HuH-7 (cell line): ENCODE measurements at regions not wholly inside any gene's neighbourhood (a gene's known extent, or its start where the extent isn't known, plus 50 kb on each side); places are given as distances from the start of the nearest gene placed in this dataset.
"Not testable (repeated sequence)": the region's sequence is repeated elsewhere in the genome, so short reads cannot be mapped to it uniquely, and the experiment has no call there.

Experiments used
- DNase-seq: peaks from one replicate; pipeline ENCODE4 v3.0.0; 2011; ENCODE audit warnings: low spot score

GRCh38 chr5:136740228-136740627 is 374.9 kb upstream of the TRPC7 start:
- DNase-seq = no peak

GRCh38 chr5:136739271-136739670 is 373.9 kb upstream of the TRPC7 start:
- DNase-seq = not testable (repeated sequence)

GRCh38 chr5:136738829-136739228 is 373.5 kb upstream of the TRPC7 start:
- DNase-seq = no peak

GRCh38 chr5:136736021-136736420 is 370.7 kb upstream of the TRPC7 start:
- no peak for DNase-seq

- DNase-seq = not testable (repeated sequence)
These were observed 370.3 kb upstream of the TRPC7 start for GRCh38 chr5:136735611-136736010.

GRCh38 chr5:136734628-136735027 is 369.3 kb upstream of the TRPC7 start:
- DNase-seq = no peak

- no peak for DNase-seq
These were observed 367.4 kb upstream of the TRPC7 start for GRCh38 chr5:136732751-136733150.

GRCh38 chr5:136731241-136731900 is 366.0 kb upstream of the TRPC7 start:
- DNase-seq = no peak

- DNase-seq = no peak
These were observed 365.1 kb upstream of the TRPC7 start for GRCh38 chr5:136730426-136730825.

GRCh38 chr5:136729901-136730355 is 364.6 kb upstream of the TRPC7 start:
- no peak for DNase-seq

GRCh38 chr5:136726506-136726905 is 361.2 kb upstream of the TRPC7 start:
- no peak for DNase-seq

- DNase-seq = no peak
These were observed 358.8 kb upstream of the TRPC7 start for GRCh38 chr5:136724161-136724560.

- DNase-seq = no peak
These were observed 357.2 kb upstream of the TRPC7 start for GRCh38 chr5:136722581-136722980.

- no peak for DNase-seq
These were observed 356.7 kb upstream of the TRPC7 start for GRCh38 chr5:136722086-136722485.

- no peak for DNase-seq
These were observed 355.3 kb upstream of the TRPC7 start for GRCh38 chr5:136720674-136721073.

GRCh38 chr5:136717917-136718316 is 352.6 kb upstream of the TRPC7 start:
- no peak for DNase-seq

GRCh38 chr5:136714286-136714685 is 348.9 kb upstream of the TRPC7 start:
- no peak for DNase-seq

GRCh38 chr5:136712628-136713027 is 347.3 kb upstream of the TRPC7 start:
- DNase-seq = no peak

GRCh38 chr5:136710834-136711233 is 345.5 kb upstream of the TRPC7 start:
- DNase-seq = no peak

- no peak for DNase-seq
These were observed 338.4 kb upstream of the TRPC7 start for GRCh38 chr5:136703706-136704105.

- DNase-seq = no peak
These were observed 337.7 kb upstream of the TRPC7 start for GRCh38 chr5:136703036-136703435.

GRCh38 chr5:136701191-136701590 is 335.8 kb upstream of the TRPC7 start:
- DNase-seq = no peak

GRCh38 chr5:136699651-136700050 is 334.3 kb upstream of the TRPC7 start:
- DNase-seq = no peak

GRCh38 chr5:136698970-136699369 is 333.6 kb upstream of the TRPC7 start:
- DNase-seq = no peak
